Natural killer cell (primary cell): ENCODE measurements at regions not wholly inside any gene's neighbourhood (a gene's known extent, or its start where the extent isn't known, plus 50 kb on each side); places are given as distances from the start of the nearest gene placed in this dataset.

Source experiments
- ATAC-seq, 3 donors: fragments of 150-1000 bp in 2 of 3; fragments of 200-7000 bp in 1 of 3; cut with Tn5 transposase; 1 replicate in 1 of 3; 2 replicates in 2 of 3; pipeline ENCODE4 v1.10.0; 2021; ENCODE audit warnings: mild to moderate bottlenecking in 2 of 3, moderate library complexity in 2 of 3
- DNase-seq, 2 donors: peaks; one replicate each; pipeline versions ENCODE4 v3.0.0 to v3.0.0-alpha.2; 2013 to 2021; ENCODE audit warnings: mixed read lengths in 1 of 2
- H3K27ac ChIP-seq: one replicate; pipeline ENCODE4 v1.5.1; 2013; ENCODE audit warnings: mild to moderate bottlenecking, low read length
- H3K27me3 ChIP-seq: one replicate; pipeline ENCODE4 v1.6.1; 2013; ENCODE audit warnings: low read length; ENCODE audit not compliant: control insufficient read depth, insufficient read depth
- H3K36me3 ChIP-seq: one replicate; pipeline ENCODE4 v1.6.1; 2013; ENCODE audit warnings: low read length; ENCODE audit not compliant: control insufficient read depth, insufficient read depth
- H3K4me1 ChIP-seq: one replicate; pipeline ENCODE4 v1.6.1; 2013; ENCODE audit warnings: low read length; ENCODE audit not compliant: control insufficient read depth, insufficient read depth
- H3K4me3 ChIP-seq: one replicate; pipeline ENCODE4 v1.5.1; 2013; ENCODE audit warnings: low read length
- H3K9me3 ChIP-seq: one replicate; pipeline ENCODE4 v1.6.1; 2013; ENCODE audit warnings: low read length; ENCODE audit not compliant: control insufficient read depth, insufficient read depth
- H3K27ac Mint-ChIP-seq, 2 donors: one replicate each; pipeline ENCODE4 v1.8.0; 2022; ENCODE audit warnings: mild to moderate bottlenecking in 2 of 2, mixed read lengths in 2 of 2, moderate library complexity in 1 of 2
- H3K27me3 Mint-ChIP-seq, 2 donors: one replicate each; pipeline ENCODE4 v1.8.0; 2022; ENCODE audit warnings: low read depth in 2 of 2, mixed read lengths in 2 of 2
- H3K36me3 Mint-ChIP-seq: one replicate; pipeline ENCODE4 v1.8.0; 2022; ENCODE audit warnings: mixed read lengths
- H3K4me1 Mint-ChIP-seq, 2 donors: one replicate each; pipeline ENCODE4 v1.8.0; 2022; ENCODE audit warnings: mixed read lengths in 2 of 2
- H3K4me3 Mint-ChIP-seq: one replicate; pipeline ENCODE4 v1.8.0; 2022; ENCODE audit warnings: mild to moderate bottlenecking, moderate library complexity, mixed read lengths
- H3K9me3 Mint-ChIP-seq, 2 donors: one replicate each; pipeline ENCODE4 v1.8.0; 2022; ENCODE audit warnings: mixed read lengths in 2 of 2
- WGBS: methylation state at CpG from one replicate; pipeline ENCODE4 v1.1.7; 2013; ENCODE audit warnings: missing lambda C conversion rate; ENCODE audit not compliant: insufficient coverage; 5-methylcytosine and 5-hydroxymethylcytosine counted together
- intact Hi-C: fragments of 100-400 bp; cut with micrococcal nuclease; formaldehyde crosslinking; loops from one replicate; pipeline ENCODE4 v1.14.2; 2022
- TF ChIP-seq, protein P1 (sequence below): fragments of 200-600 bp; IDR thresholded peaks from one replicate; pipeline ENCODE4 v1.8.0; 2022; ENCODE audit warnings: antibody characterized with exemption

DNA sequence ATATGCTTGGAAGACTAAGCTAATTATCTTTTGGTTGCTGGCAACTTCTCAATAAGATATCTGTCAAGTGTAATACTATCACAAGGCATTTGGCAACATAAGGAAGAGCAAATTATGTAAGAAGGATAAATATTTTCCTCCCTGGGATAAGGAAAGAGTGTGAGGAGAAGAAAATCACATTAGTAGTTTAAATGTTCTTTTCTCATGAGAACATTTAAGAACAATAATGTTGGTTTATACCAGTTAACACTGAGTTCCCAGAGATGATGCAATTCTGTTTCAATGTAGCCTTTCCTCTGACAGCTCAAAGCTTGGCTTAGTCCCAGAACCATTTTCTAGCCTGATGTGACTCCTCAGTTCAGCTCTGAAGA, 66.1 kb upstream of the NPHP3 start:
- no peaks in the 10 kb centered on the region for H3K4me1 Mint-ChIP-seq
- no peaks in the 10 kb centered on the region for H3K4me1 ChIP-seq
- H3K9me3 Mint-ChIP-seq: peaks cover 0 to 2% of the 10 kb centered on the region in 2 donors
- H3K27ac Mint-ChIP-seq: no peak overlapping the region
- intact Hi-C loops: no loop called here
- no peaks in the 10 kb centered on the region for H3K9me3 ChIP-seq
- no peaks in the 10 kb centered on the region for H3K27me3 ChIP-seq
- no peak overlapping the region for H3K27ac ChIP-seq
- DNase-seq: no peak
- peaks cover 0 to 10% of the 10 kb centered on the region in 2 donors for H3K27me3 Mint-ChIP-seq
- no peaks in the 10 kb centered on the region for H3K36me3 ChIP-seq
- H3K4me3 ChIP-seq: no peak overlapping the region
- ATAC-seq: no peak
- TF ChIP-seq, protein P1, sequence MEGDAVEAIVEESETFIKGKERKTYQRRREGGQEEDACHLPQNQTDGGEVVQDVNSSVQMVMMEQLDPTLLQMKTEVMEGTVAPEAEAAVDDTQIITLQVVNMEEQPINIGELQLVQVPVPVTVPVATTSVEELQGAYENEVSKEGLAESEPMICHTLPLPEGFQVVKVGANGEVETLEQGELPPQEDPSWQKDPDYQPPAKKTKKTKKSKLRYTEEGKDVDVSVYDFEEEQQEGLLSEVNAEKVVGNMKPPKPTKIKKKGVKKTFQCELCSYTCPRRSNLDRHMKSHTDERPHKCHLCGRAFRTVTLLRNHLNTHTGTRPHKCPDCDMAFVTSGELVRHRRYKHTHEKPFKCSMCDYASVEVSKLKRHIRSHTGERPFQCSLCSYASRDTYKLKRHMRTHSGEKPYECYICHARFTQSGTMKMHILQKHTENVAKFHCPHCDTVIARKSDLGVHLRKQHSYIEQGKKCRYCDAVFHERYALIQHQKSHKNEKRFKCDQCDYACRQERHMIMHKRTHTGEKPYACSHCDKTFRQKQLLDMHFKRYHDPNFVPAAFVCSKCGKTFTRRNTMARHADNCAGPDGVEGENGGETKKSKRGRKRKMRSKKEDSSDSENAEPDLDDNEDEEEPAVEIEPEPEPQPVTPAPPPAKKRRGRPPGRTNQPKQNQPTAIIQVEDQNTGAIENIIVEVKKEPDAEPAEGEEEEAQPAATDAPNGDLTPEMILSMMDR: no peak
- no peaks in the 10 kb centered on the region for H3K36me3 Mint-ChIP-seq
- no peak overlapping the region for H3K4me3 Mint-ChIP-seq

- H3K9me3 Mint-ChIP-seq: peaks cover 0 to 2% of the 10 kb centered on the region in 2 donors
- no peak for ATAC-seq
- H3K4me3 Mint-ChIP-seq: no peak overlapping the region
- TF ChIP-seq, protein P1: no peak
- Histone ChIP-seq H3K4me1 (no peaks in the 10 kb centered on the region), H3K27ac (no peak overlapping the region), H3K27me3 (no peaks in the 10 kb centered on the region), H3K36me3 (no peaks in the 10 kb centered on the region), H3K4me3 (no peak overlapping the region), H3K9me3 (no peaks in the 10 kb centered on the region)
- H3K36me3 Mint-ChIP-seq: no peaks in the 10 kb centered on the region
- WGBS: 68% methylated on average over 2 of the region's 2 CpGs
- H3K27ac Mint-ChIP-seq: no peak overlapping the region
- H3K27me3 Mint-ChIP-seq: peaks cover 0 to 10% of the 10 kb centered on the region in 2 donors
- no peak for DNase-seq
- no peaks in the 10 kb centered on the region for H3K4me1 Mint-ChIP-seq
- intact Hi-C loops: no loop called here
Measured at GRCh38 chr3:132787616-132788300, 65.5 kb upstream of the NPHP3 start.

- Histone ChIP-seq H3K9me3 (no peaks in the 10 kb centered on the region), H3K4me3 (no peak overlapping the region), H3K36me3 (no peaks in the 10 kb centered on the region), H3K27me3 (no peaks in the 10 kb centered on the region), H3K27ac (no peak overlapping the region), H3K4me1 (no peaks in the 10 kb centered on the region)
- peaks cover 0 to 2% of the 10 kb centered on the region in 2 donors for H3K9me3 Mint-ChIP-seq
- 89% methylated on average over 3 of the region's 3 CpGs for WGBS
- TF ChIP-seq, protein P1: no peak
- ATAC-seq (no peak), DNase-seq (no peak)
- no peaks in the 10 kb centered on the region for H3K36me3 Mint-ChIP-seq
- peaks cover 0 to 10% of the 10 kb centered on the region in 2 donors for H3K27me3 Mint-ChIP-seq
- H3K4me1 Mint-ChIP-seq: no peaks in the 10 kb centered on the region
- no peak overlapping the region for H3K27ac Mint-ChIP-seq
- intact Hi-C loops: no loop called here
- H3K4me3 Mint-ChIP-seq: no peak overlapping the region
Measured at GRCh38 chr3:132786890-132787289, 64.7 kb upstream of the NPHP3 start.

DNA sequence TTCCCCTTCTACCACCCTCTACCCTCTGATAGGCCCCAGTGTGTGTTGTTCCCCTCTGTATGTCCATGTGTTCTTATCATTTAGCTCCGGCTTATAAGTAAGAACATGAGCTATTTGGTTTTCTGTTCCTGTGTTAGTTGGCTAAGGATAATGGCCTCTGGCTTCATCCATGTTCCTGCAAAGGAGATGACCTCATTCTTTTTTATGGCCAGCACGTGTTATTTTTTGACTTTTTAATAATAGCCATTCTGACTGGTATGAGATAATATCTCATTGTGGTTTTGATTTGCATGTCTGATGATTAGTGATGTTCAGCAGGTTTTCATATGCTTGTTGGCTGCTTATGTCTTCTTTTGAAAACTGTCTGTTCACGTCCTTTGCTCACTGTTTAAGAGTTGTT, 63.1 kb upstream of the NPHP3 start:
- WGBS: 64% methylated on average over 3 of the region's 3 CpGs
- TF ChIP-seq, protein P1: no peak
- Histone ChIP-seq H3K36me3 (no peaks in the 10 kb centered on the region), H3K27me3 (no peaks in the 10 kb centered on the region), H3K4me1 (no peaks in the 10 kb centered on the region), H3K27ac (no peak overlapping the region), H3K9me3 (no peaks in the 10 kb centered on the region), H3K4me3 (no peak overlapping the region)
- intact Hi-C loops: no loop called here
- H3K27ac Mint-ChIP-seq: no peak overlapping the region
- ATAC-seq (no peak), DNase-seq (no peak)
- H3K27me3 Mint-ChIP-seq: peaks cover 0 to 8% of the 10 kb centered on the region in 2 donors
- H3K4me1 Mint-ChIP-seq: no peaks in the 10 kb centered on the region
- H3K4me3 Mint-ChIP-seq: no peak overlapping the region
- H3K9me3 Mint-ChIP-seq: no peaks in the 10 kb centered on the region
- H3K36me3 Mint-ChIP-seq: no peaks in the 10 kb centered on the region
